ENCODE measurements at regions not wholly inside any gene's neighbourhood (a gene's known extent, or its start where the extent isn't known, plus 50 kb on each side); places are given as distances from the start of the nearest gene placed in this dataset.
"Not testable (repeated sequence)": the region's sequence is repeated elsewhere in the genome, so short reads cannot be mapped to it uniquely, and the experiment has no call there.

DNA sequence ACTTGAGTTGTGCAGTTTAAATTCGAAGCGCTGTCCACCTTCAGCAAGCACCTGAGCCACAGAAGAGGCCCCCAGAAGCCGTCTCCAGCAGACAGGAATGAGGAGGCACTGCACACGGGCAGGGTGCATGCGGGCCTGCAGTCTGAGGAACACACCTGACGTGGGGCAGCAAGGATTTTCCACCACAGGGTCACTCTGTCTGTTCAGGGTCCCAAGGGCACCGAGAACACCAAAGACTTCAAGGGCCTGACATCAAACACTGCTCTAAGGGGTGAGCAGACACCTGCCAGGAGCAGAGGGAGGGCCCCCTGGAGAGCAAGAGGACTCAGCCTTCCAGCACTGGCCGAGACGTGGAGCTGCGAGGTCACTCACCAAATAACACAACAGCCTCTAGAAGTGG is 99.7 kb upstream of the C14orf180 start:
- DNase-seq (ENCODE audit: low read depth in 2 of 2) = no peak

DNA sequence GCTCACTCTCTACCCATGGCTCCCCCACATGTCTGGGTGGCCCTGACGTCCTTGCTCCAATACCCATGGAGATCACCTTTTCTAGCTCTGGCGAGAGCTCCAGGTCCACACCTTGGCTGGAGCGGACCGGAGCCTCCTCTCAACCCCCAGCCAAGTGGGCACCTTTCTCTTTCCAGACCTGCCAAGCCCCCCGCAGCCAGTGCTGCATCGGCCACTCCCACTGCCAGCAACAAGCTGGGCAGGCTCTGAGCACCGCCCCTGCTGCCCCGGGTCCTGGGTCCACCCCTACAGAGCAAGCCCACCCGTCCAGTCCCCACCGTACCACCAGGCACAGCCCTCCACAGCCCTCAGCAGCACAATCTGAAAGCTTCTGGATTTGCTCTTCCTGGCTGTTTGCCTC is 98.2 kb upstream of the C14orf180 start:
- no peak for DNase-seq (ENCODE audit: low read depth in 2 of 2)

- DNase-seq (ENCODE audit: low read depth in 2 of 2) = not testable (repeated sequence)
Measured at GRCh38 chr14:104482017-104482416, 97.5 kb upstream of the C14orf180 start.

DNA sequence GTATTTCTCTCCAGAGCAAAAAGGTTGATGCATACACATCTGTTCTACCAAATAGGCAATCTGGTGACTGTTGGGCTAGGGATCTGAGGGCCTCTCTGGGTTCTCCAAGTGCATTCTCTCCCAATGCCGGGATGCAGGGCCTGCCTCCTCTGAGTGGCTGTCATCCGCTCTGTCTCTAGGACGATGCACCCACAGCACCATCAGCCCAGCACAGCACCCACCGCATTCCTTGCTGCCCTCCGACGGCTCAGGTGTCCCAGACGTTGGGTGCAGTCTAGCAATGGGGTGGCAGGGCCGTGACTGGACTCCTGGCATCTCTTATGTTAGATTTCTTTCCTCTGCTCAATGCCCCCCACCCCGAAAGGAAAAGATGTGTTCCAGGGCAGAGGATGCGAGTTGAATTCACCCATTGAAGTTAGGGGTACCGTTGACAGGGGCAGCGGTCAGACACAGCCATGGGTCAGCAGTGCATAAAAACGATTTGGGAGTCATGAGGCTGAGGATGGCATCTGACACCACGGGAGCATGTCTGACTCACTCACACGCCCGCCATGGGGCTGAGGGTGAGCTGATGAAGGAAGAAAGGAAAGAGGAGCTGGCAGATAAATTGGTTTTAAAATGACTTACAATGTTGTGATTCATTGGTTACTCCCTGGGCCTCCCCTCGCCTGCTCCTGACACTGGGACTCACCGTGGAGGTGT is 93.2 kb upstream of the C14orf180 start:
- DNase-seq (ENCODE audit: low read depth in 2 of 2) = no peak

DNA sequence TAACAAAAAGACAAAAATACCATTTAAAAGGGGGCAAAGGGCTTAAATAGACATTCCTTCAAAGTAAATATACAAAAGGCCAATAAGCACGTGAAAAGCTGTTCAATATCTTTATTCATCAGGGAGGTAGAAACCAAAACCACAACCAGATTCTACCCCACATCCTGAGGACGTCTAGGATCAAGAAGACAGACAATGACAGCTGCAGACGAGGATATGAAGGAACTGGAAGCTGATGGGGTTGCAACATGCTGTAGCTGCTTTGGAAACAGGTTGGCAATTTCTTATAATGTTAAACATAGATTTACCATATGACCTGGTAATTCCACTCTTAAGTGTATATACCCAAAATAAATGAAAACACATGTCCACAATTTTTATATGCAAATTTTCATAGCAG is 85.1 kb upstream of the C14orf180 start:
- no peak for DNase-seq (ENCODE audit: low read depth in 2 of 2)

GRCh38 chr14:104496095-104496494 is 83.5 kb upstream of the C14orf180 start:
- DNase-seq (ENCODE audit: low read depth in 2 of 2) = no peak

DNA sequence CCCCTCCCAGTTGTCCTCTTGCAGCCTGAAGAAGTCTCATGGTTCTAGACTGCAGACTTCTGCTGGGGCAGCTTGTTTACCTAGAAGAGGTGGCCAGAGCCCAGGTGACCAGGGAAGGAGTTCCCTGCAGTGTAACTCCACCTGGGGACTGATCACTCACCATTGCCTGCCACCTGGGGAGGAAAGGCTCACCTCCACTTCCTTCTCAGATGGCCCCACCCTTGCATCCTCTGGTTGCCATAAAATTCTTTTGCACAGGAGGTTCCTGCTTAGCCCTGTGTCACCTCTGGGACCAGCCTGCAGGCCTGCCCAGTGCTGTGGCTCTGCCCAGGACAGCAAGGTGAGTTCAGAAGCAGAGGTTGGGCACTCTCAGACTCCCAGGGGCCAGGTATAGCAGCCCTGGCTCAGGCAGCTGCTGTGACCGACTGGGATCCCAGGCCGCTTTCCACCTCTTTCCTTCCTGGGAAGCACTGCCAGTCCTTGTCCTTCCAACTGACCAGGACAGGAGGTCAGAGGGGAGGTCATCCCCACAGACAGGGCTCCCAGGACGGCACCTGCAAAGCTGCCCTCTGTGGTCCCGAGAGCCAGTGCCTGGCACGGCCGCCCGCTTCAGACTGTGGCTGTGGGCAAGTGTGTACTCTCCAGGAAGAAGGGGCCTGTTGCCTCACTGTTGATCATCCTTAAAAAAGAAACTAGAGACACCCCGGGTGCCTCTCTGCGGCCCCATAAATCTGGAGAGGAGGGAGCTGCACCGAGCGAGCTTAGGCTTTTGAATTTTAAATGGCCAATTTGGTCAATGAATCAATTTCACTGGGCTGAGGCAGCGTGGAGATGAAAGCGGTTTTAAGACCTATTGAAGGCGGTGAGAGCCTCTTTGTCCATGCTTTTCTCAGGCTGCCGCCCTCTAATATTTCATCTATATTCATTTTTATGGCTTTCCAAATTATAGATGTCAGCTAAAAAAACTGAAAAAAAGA is 79.5 kb upstream of the C14orf180 start:
- DNase-seq (ENCODE audit: low read depth in 2 of 2) = no peak

- no peak for DNase-seq (ENCODE audit: low read depth in 2 of 2)
Measured at GRCh38 chr14:104502060-104502459, 77.5 kb upstream of the C14orf180 start.

- DNase-seq (ENCODE audit: low read depth in 2 of 2) = no peak
Measured at GRCh38 chr14:104503691-104504090, 75.9 kb upstream of the C14orf180 start.

DNA sequence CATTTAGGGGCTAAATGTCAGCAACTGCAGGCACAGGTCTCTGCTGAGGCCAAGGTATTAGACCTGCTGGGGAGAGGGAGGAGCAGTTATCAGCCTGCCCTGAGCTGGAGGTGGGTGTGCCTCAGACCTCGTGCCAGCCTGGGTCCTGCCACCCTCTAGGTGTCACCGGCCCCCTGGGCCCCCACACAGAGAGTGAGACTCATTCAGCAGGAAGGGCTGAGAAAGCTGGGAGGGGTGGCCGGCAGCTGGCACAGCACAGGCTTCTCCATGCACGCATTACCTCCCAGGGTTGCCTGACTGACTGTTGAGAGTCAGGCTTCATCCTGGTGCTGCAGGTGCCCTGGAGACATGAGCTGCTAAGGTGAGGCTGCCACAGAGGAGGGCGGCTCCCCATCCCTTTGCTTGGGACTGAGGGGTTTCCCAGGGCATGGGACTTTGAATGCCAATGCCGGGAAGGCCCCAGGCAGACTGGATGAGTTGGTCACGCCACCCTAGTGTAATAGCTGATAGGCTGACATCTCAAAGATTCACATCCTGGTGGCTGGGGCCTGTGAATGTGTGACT is 75.3 kb upstream of the C14orf180 start:
- no peak for DNase-seq (ENCODE audit: low read depth in 2 of 2)

GRCh38 chr14:104505085-104506074 is 74.2 kb upstream of the C14orf180 start:
- DNase-seq (ENCODE audit: low read depth in 2 of 2) = no peak

GRCh38 chr14:104506461-104507253 is 72.9 kb upstream of the C14orf180 start:
- DNase-seq (ENCODE audit: low read depth in 2 of 2) = no peak

- DNase-seq (ENCODE audit: low read depth in 2 of 2) = no peak
Measured at GRCh38 chr14:104507443-104507842, 72.1 kb upstream of the C14orf180 start.

- DNase-seq (ENCODE audit: low read depth in 2 of 2) = no peak
Measured at GRCh38 chr14:104509673-104510072, 69.9 kb upstream of the C14orf180 start.

- no peak for DNase-seq (ENCODE audit: low read depth in 2 of 2)
Measured at GRCh38 chr14:104510216-104510615, 69.3 kb upstream of the C14orf180 start.

- DNase-seq (ENCODE audit: low read depth in 2 of 2) = no peak
Measured at GRCh38 chr14:104510794-104511611, 68.6 kb upstream of the C14orf180 start.

- DNase-seq (ENCODE audit: low read depth in 2 of 2) = no peak
Measured at GRCh38 chr14:104512061-104512460, 67.5 kb upstream of the C14orf180 start.

DNA sequence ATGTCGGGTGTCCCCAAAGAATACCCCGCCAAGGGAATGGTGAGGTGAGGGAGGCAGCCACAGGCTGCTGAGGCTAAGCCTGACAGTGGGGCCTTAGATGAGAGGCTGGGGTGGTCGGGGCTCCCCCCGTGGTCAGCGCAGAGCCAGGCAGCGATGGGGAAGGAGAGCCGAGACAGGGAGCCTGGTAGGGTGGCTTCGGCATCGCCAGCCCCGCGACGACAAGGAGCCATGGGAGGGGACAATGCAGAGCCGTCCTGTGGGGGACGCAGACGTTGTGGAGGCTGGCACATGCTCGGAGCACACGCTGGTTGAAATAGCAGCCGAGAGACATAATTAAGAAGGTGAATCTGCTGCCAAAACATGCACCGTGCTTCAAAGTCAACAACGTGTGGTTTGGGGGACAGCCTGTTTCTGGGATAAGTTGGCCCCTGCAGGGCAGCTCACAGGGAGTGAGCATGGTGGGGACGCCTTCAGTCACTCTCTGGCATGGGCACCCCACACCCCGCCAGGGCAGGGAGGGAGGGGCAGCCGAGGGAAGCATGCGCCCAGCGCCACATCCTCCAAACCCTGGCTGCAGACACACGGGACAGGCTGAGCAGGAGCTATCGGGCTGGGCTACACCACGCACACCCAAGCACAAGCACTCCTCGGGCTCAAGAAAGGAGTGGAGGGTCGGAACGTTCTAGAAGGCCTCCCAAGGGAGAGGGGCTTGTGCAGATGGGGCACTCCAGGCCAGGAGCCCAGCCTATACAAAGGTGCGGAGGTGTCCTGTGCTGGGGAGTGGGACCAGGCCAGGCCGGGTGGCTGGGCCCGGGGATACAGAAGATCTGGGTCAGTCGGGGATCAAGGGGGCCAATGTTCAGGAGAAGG is 66.6 kb upstream of the C14orf180 start:
- DNase-seq (ENCODE audit: low read depth in 2 of 2) = no peak

DNA sequence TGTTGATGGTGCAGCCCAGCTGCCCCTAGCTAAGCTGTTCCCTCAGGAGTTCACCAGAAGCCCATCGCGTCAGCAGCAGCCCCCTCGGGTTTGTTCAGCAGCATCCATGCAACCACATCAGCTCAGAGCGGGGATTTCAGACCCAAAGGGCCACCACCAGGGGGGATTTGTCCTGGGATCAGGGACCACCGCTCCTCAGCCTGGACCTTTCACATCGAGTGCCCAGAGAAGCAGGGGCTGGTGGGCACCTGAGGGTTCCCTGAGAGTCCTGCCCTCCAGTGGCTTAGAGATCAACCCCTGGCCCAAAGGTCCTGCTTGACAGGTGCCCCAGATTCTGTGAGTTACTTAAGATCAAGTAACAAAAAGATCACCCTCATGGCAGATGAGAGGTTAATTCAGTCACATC is 65.9 kb upstream of the C14orf180 start:
- DNase-seq (ENCODE audit: low read depth in 2 of 2) = no peak

Data from stimulated activated CD4-positive, alpha-beta T cell treated with anti-CD3 and anti-CD28 coated beads, Interleukin-1b, Interleukin-23, amount 100 ng/mL, for 1 hour (primary cell).